OCI-LY1 (cell line): ENCODE measurements at regions not wholly inside any gene's neighbourhood (a gene's known extent, or its start where the extent isn't known, plus 50 kb on each side); places are given as distances from the start of the nearest gene placed in this dataset.

Source experiments
- EZH2 ChIP-seq: fragments of 200-600 bp; sonication (generic), shearing (Covaris generic); IDR thresholded peaks from 2 replicates; pipeline ENCODE4 v1.8.0; 2017; ENCODE audit warnings: borderline replicate concordance, mixed run types, mild to moderate bottlenecking, antibody characterized with exemption, low read length, moderate library complexity, mixed read lengths
- TF ChIP-seq, protein P1 (sequence below): fragments of 200-600 bp; sonication (generic), shearing (Covaris generic); IDR thresholded peaks from 2 replicates; pipeline ENCODE4 v1.5.1; 2017; ENCODE audit warnings: mild to moderate bottlenecking, antibody characterized with exemption, low read length, moderate library complexity, mixed read lengths

DNA sequence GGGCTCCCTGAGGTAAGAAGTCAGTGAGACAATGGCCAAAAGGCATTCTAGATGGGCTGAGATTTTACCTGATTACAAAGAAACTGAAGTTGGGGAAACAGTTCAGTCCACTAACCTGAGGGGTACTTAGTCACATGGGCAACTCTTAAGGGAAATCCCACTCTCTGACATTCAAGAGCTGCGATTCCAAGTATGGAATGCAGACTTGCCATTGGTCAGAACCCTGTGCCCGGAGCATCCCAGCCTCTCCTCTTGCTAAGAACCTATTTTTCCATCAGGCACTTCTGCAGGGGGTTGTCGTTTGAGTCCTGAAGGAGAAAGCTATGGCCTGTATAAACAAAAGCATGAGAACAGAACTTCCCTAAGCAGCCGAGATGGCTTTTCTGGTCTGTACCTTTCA lies 434.9 kb upstream of the DAB1 start:
- TF ChIP-seq, protein P1, sequence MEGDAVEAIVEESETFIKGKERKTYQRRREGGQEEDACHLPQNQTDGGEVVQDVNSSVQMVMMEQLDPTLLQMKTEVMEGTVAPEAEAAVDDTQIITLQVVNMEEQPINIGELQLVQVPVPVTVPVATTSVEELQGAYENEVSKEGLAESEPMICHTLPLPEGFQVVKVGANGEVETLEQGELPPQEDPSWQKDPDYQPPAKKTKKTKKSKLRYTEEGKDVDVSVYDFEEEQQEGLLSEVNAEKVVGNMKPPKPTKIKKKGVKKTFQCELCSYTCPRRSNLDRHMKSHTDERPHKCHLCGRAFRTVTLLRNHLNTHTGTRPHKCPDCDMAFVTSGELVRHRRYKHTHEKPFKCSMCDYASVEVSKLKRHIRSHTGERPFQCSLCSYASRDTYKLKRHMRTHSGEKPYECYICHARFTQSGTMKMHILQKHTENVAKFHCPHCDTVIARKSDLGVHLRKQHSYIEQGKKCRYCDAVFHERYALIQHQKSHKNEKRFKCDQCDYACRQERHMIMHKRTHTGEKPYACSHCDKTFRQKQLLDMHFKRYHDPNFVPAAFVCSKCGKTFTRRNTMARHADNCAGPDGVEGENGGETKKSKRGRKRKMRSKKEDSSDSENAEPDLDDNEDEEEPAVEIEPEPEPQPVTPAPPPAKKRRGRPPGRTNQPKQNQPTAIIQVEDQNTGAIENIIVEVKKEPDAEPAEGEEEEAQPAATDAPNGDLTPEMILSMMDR, result no peak
- TF ChIP-seq EZH2, result no peak
